ENCODE measurements at regions not wholly inside any gene's neighbourhood (a gene's known extent, or its start where the extent isn't known, plus 50 kb on each side); places are given as distances from the start of the nearest gene placed in this dataset.

- Histone ChIP-seq H3K27me3 (ENCODE audit: control insufficient read depth in 3 of 3, insufficient read depth in 3 of 3, low read length in 3 of 3) (no peaks in the 10 kb centered on the region), H3K9me3 (ENCODE audit: control insufficient read depth in 3 of 3, low read length in 3 of 3) (no peaks in the 10 kb centered on the region), H3K4me1 (ENCODE audit: control insufficient read depth in 3 of 3, insufficient read depth in 3 of 3, low read length in 3 of 3) (no peaks in the 10 kb centered on the region), H3K9ac (ENCODE audit: low read depth in 1 of 3, low read length in 3 of 3) (no peak overlapping the region), H3K4me3 (ENCODE audit: low read length in 3 of 3) (no peak overlapping the region), H3K27ac (ENCODE audit: low read depth, low read length) (no peak overlapping the region), H3K36me3 (ENCODE audit: control insufficient read depth in 3 of 3, insufficient read depth in 3 of 3, low read length in 3 of 3) (no peaks in the 10 kb centered on the region)
Observed at GRCh38 chr14:98578204-98578603, 693.8 kb downstream of the BCL11B start.

- H3K4me3 ChIP-seq (ENCODE audit: low read length in 3 of 3) = no peak overlapping the region
- no peaks in the 10 kb centered on the region for H3K27me3 ChIP-seq (ENCODE audit: control insufficient read depth in 3 of 3, insufficient read depth in 3 of 3, low read length in 3 of 3)
- peaks cover 0 to 2% (median 0%) of the 10 kb centered on the region in 3 donors for H3K9me3 ChIP-seq (ENCODE audit: control insufficient read depth in 3 of 3, low read length in 3 of 3)
- no peaks in the 10 kb centered on the region for H3K4me1 ChIP-seq (ENCODE audit: control insufficient read depth in 3 of 3, insufficient read depth in 3 of 3, low read length in 3 of 3)
- no peak overlapping the region for H3K27ac ChIP-seq (ENCODE audit: low read depth, low read length)
- no peaks in the 10 kb centered on the region for H3K36me3 ChIP-seq (ENCODE audit: control insufficient read depth in 3 of 3, insufficient read depth in 3 of 3, low read length in 3 of 3)
- H3K9ac ChIP-seq (ENCODE audit: low read depth in 1 of 3, low read length in 3 of 3) = no peak overlapping the region
Observed at GRCh38 chr14:98579140-98579539, 692.9 kb downstream of the BCL11B start.

DNA sequence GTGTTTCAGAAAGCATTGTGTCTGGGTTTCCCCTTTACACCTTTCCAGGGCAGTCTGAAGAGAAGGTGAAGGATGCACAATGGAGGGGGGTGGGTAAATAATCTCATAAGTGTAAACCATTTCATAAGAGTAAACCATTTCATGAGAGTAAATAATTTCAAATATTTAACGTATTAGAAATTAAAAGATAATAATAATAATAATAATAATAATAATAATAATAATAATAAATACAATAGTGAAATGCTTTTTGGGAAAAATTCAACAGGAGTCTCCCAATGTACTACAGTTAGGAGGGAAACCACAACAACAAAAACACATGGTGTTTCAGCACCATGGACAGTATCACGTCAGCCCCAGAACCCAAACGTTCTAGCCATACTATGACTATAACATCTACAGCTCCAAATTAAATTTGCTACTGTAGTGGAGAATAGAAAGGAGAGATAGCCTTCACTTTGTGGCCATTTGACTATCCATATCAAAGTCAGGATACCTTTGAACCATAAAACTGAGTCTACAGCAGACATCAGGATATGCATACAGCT is 691.8 kb downstream of the BCL11B start:
- Histone ChIP-seq H3K4me1 (ENCODE audit: control insufficient read depth in 3 of 3, insufficient read depth in 3 of 3, low read length in 3 of 3) (no peaks in the 10 kb centered on the region), H3K4me3 (ENCODE audit: low read length in 3 of 3) (no peak overlapping the region), H3K36me3 (ENCODE audit: control insufficient read depth in 3 of 3, insufficient read depth in 3 of 3, low read length in 3 of 3) (no peaks in the 10 kb centered on the region), H3K27me3 (ENCODE audit: control insufficient read depth in 3 of 3, insufficient read depth in 3 of 3, low read length in 3 of 3) (no peaks in the 10 kb centered on the region), H3K9me3 (ENCODE audit: control insufficient read depth in 3 of 3, low read length in 3 of 3) (peaks cover 0 to 2% (median 0%) of the 10 kb centered on the region in 3 donors), H3K9ac (ENCODE audit: low read depth in 1 of 3, low read length in 3 of 3) (no peak overlapping the region), H3K27ac (ENCODE audit: low read depth, low read length) (no peak overlapping the region)

DNA sequence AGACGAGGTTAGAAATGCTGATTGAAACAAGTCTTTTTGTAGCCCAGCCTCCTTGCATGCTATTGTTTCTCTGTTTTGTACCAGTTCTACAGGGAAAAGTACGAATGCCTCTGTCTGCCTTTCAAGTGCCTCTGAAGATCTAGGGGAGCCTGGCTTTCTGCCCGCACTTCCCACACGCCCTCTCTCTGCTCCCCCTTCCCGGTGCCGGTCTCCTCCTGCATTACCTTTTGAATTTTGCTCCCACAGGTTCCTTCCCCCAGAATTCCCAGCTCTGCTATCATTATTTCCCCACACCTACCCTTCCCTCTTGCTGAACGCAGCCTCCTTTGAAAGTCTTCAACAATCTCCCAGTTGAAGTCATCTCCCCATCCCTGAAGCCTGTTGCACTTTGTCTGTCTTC is 689.7 kb downstream of the BCL11B start:
- Histone ChIP-seq H3K4me3 (ENCODE audit: low read length in 3 of 3) (no peak overlapping the region), H3K9ac (ENCODE audit: low read depth in 1 of 3, low read length in 3 of 3) (no peak overlapping the region), H3K36me3 (ENCODE audit: control insufficient read depth in 3 of 3, insufficient read depth in 3 of 3, low read length in 3 of 3) (no peaks in the 10 kb centered on the region), H3K27me3 (ENCODE audit: control insufficient read depth in 3 of 3, insufficient read depth in 3 of 3, low read length in 3 of 3) (no peaks in the 10 kb centered on the region), H3K27ac (ENCODE audit: low read depth, low read length) (no peak overlapping the region), H3K4me1 (ENCODE audit: control insufficient read depth in 3 of 3, insufficient read depth in 3 of 3, low read length in 3 of 3) (no peaks in the 10 kb centered on the region), H3K9me3 (ENCODE audit: control insufficient read depth in 3 of 3, low read length in 3 of 3) (peaks cover 0 to 2% (median 0%) of the 10 kb centered on the region in 3 donors)

- no peaks in the 10 kb centered on the region for H3K4me1 ChIP-seq (ENCODE audit: control insufficient read depth in 3 of 3, insufficient read depth in 3 of 3, low read length in 3 of 3)
- no peaks in the 10 kb centered on the region for H3K27me3 ChIP-seq (ENCODE audit: control insufficient read depth in 3 of 3, insufficient read depth in 3 of 3, low read length in 3 of 3)
- no peak overlapping the region for H3K27ac ChIP-seq (ENCODE audit: low read depth, low read length)
Observed at GRCh38 chr14:98591161-98591560, 680.8 kb downstream of the BCL11B start.

GRCh38 chr14:98592611-98593170 is 679.3 kb downstream of the BCL11B start:
- no peak overlapping the region for H3K27ac ChIP-seq (ENCODE audit: low read depth, low read length)
- no peaks in the 10 kb centered on the region for H3K36me3 ChIP-seq (ENCODE audit: control insufficient read depth in 3 of 3, insufficient read depth in 3 of 3, low read length in 3 of 3)
- no peaks in the 10 kb centered on the region for H3K9me3 ChIP-seq (ENCODE audit: control insufficient read depth in 3 of 3, low read length in 3 of 3)
- no peak overlapping the region for H3K4me3 ChIP-seq (ENCODE audit: low read length in 3 of 3)
- H3K4me1 ChIP-seq (ENCODE audit: control insufficient read depth in 3 of 3, insufficient read depth in 3 of 3, low read length in 3 of 3) = no peaks in the 10 kb centered on the region
- H3K27me3 ChIP-seq (ENCODE audit: control insufficient read depth in 3 of 3, insufficient read depth in 3 of 3, low read length in 3 of 3) = no peaks in the 10 kb centered on the region
- no peak overlapping the region for H3K9ac ChIP-seq (ENCODE audit: low read depth in 1 of 3, low read length in 3 of 3)

More at GRCh38 chr14:98591161-98591560, 680.8 kb downstream of the BCL11B start:
- Histone ChIP-seq H3K36me3 (ENCODE audit: control insufficient read depth in 3 of 3, insufficient read depth in 3 of 3, low read length in 3 of 3) (no peaks in the 10 kb centered on the region), H3K4me3 (ENCODE audit: low read length in 3 of 3) (no peak overlapping the region), H3K9me3 (ENCODE audit: control insufficient read depth in 3 of 3, low read length in 3 of 3) (no peaks in the 10 kb centered on the region), H3K9ac (ENCODE audit: low read depth in 1 of 3, low read length in 3 of 3) (no peak overlapping the region)

DNA sequence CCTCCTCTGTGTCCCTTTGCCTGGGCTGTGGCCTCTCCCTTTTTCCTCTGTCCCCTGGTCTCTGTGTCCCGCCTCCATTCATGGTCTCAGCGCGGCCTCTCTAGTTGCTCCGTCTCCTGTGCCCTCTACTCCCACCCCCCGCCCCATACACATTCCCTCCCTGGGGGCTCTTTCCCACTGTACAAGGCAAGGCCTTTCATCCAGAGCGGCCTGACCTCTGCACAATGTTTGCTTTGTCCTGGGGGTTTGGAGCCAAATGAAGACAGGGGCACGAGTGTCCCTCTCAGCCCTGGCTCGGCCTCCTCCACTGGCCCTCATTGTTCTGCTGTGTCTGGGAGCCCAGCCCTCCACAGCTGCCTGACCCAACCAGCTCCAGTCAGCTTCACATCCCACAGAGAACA is 678.6 kb downstream of the BCL11B start:
- Histone ChIP-seq H3K4me3 (ENCODE audit: low read length in 3 of 3) (no peak overlapping the region), H3K9me3 (ENCODE audit: control insufficient read depth in 3 of 3, low read length in 3 of 3) (no peaks in the 10 kb centered on the region), H3K36me3 (ENCODE audit: control insufficient read depth in 3 of 3, insufficient read depth in 3 of 3, low read length in 3 of 3) (no peaks in the 10 kb centered on the region), H3K9ac (ENCODE audit: low read depth in 1 of 3, low read length in 3 of 3) (no peak overlapping the region), H3K4me1 (ENCODE audit: control insufficient read depth in 3 of 3, insufficient read depth in 3 of 3, low read length in 3 of 3) (no peaks in the 10 kb centered on the region), H3K27ac (ENCODE audit: low read depth, low read length) (no peak overlapping the region), H3K27me3 (ENCODE audit: control insufficient read depth in 3 of 3, insufficient read depth in 3 of 3, low read length in 3 of 3) (no peaks in the 10 kb centered on the region)

DNA sequence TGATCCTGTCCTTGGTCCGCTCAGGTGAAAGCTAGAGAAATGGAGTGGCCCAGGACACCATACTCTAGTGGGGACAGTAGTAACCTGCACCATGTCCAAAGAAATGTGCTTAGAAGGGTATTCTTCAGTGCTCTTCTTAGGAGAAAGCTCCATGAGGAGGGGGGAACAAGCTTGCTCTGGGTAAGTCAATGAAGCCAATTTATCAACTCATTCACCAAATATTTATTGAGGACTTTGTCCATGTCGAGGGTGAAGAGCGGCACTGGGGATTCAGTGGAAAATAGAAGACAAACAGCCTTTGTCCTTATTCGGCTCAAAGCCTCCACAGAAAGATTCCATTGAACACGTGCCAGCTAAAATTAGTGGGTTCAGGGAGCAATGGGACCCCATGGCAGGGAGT is 677.8 kb downstream of the BCL11B start:
- Histone ChIP-seq H3K4me3 (ENCODE audit: low read length in 3 of 3) (no peak overlapping the region), H3K9me3 (ENCODE audit: control insufficient read depth in 3 of 3, low read length in 3 of 3) (no peaks in the 10 kb centered on the region), H3K4me1 (ENCODE audit: control insufficient read depth in 3 of 3, insufficient read depth in 3 of 3, low read length in 3 of 3) (no peaks in the 10 kb centered on the region), H3K27ac (ENCODE audit: low read depth, low read length) (no peak overlapping the region), H3K27me3 (ENCODE audit: control insufficient read depth in 3 of 3, insufficient read depth in 3 of 3, low read length in 3 of 3) (no peaks in the 10 kb centered on the region), H3K9ac (ENCODE audit: low read depth in 1 of 3, low read length in 3 of 3) (no peak overlapping the region), H3K36me3 (ENCODE audit: control insufficient read depth in 3 of 3, insufficient read depth in 3 of 3, low read length in 3 of 3) (no peaks in the 10 kb centered on the region)

GRCh38 chr14:98598576-98598975 is 673.4 kb downstream of the BCL11B start:
- Histone ChIP-seq H3K27me3 (ENCODE audit: control insufficient read depth in 3 of 3, insufficient read depth in 3 of 3, low read length in 3 of 3) (no peaks in the 10 kb centered on the region), H3K4me1 (ENCODE audit: control insufficient read depth in 3 of 3, insufficient read depth in 3 of 3, low read length in 3 of 3) (no peaks in the 10 kb centered on the region), H3K9me3 (ENCODE audit: control insufficient read depth in 3 of 3, low read length in 3 of 3) (no peaks in the 10 kb centered on the region), H3K27ac (ENCODE audit: low read depth, low read length) (no peak overlapping the region), H3K36me3 (ENCODE audit: control insufficient read depth in 3 of 3, insufficient read depth in 3 of 3, low read length in 3 of 3) (no peaks in the 10 kb centered on the region), H3K9ac (ENCODE audit: low read depth in 1 of 3, low read length in 3 of 3) (no peak overlapping the region), H3K4me3 (ENCODE audit: low read length in 3 of 3) (no peak overlapping the region)

DNA sequence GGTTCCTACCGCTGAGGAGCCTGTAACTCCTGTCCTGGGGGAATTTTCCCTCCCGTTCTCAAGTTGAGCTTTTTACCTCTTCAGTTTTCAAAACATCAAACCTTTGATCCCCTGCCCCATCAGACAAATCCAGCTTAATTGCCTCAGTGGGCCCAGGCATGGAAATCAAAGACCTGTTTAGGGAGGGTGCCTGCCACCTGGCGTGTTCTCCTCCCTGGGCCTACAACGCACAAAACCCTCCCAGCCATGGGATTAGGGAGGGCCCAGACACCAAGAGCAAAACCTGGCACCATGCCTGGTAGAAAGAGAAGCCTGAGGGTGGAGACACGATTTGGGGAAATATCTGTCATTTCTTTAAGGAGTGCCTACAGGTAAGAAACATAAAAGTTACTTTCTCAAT is 672.9 kb downstream of the BCL11B start:
- no peak overlapping the region for H3K4me3 ChIP-seq (ENCODE audit: low read length in 3 of 3)
- H3K4me1 ChIP-seq (ENCODE audit: control insufficient read depth in 3 of 3, insufficient read depth in 3 of 3, low read length in 3 of 3) = no peaks in the 10 kb centered on the region
- no peak overlapping the region for H3K27ac ChIP-seq (ENCODE audit: low read depth, low read length)
- H3K36me3 ChIP-seq (ENCODE audit: control insufficient read depth in 3 of 3, insufficient read depth in 3 of 3, low read length in 3 of 3) = no peaks in the 10 kb centered on the region
- H3K27me3 ChIP-seq (ENCODE audit: control insufficient read depth in 3 of 3, insufficient read depth in 3 of 3, low read length in 3 of 3) = no peaks in the 10 kb centered on the region
- H3K9ac ChIP-seq (ENCODE audit: low read depth in 1 of 3, low read length in 3 of 3) = no peak overlapping the region
- no peaks in the 10 kb centered on the region for H3K9me3 ChIP-seq (ENCODE audit: control insufficient read depth in 3 of 3, low read length in 3 of 3)

Data from skeletal muscle tissue (tissue), 3 donors.